UCSD-AML1 (cell line): ENCODE measurements at regions not wholly inside any gene's neighbourhood (a gene's known extent, or its start where the extent isn't known, plus 50 kb on each side); places are given as distances from the start of the nearest gene placed in this dataset.

Experiments
- DNase-seq: peaks from one replicate; lab custom pipeline; 2025; ENCODE audit not compliant: unreplicated experiment; lab: John Stamatoyannopoulos, UW

GRCh38 chr22:27476318-27476717 is 325.2 kb downstream of the MN1 start:
- DNase-seq: no peak

- DNase-seq: no peak
Observed at GRCh38 chr22:27476729-27477128, 324.8 kb downstream of the MN1 start.

- no peak for DNase-seq
Observed at GRCh38 chr22:27477171-27477570, 324.4 kb downstream of the MN1 start.

GRCh38 chr22:27480487-27480886 is 321.1 kb downstream of the MN1 start:
- DNase-seq: no peak

GRCh38 chr22:27482402-27482801 is 319.2 kb downstream of the MN1 start:
- no peak for DNase-seq

GRCh38 chr22:27483095-27483785 is 318.3 kb downstream of the MN1 start:
- DNase-seq: no peak

GRCh38 chr22:27485842-27486241 is 315.7 kb downstream of the MN1 start:
- no peak for DNase-seq

- DNase-seq: no peak
Observed at GRCh38 chr22:27487600-27488452, 313.7 kb downstream of the MN1 start.

GRCh38 chr22:27488456-27489177 is 312.9 kb downstream of the MN1 start:
- DNase-seq: no peak

GRCh38 chr22:27489178-27489675 is 312.3 kb downstream of the MN1 start:
- DNase-seq: no peak

GRCh38 chr22:27490080-27490479 is 311.5 kb downstream of the MN1 start:
- DNase-seq: no peak

GRCh38 chr22:27491888-27492287 is 309.7 kb downstream of the MN1 start:
- no peak for DNase-seq

- no peak for DNase-seq
Observed at GRCh38 chr22:27492566-27493201, 308.9 kb downstream of the MN1 start.

GRCh38 chr22:27493796-27494195 is 307.8 kb downstream of the MN1 start:
- DNase-seq: no peak

GRCh38 chr22:27494785-27495184 is 306.8 kb downstream of the MN1 start:
- no peak for DNase-seq

- DNase-seq: no peak
Observed at GRCh38 chr22:27495325-27495724, 306.2 kb downstream of the MN1 start.

GRCh38 chr22:27499121-27499520 is 302.4 kb downstream of the MN1 start:
- no peak for DNase-seq

GRCh38 chr22:27501191-27501936 is 300.2 kb downstream of the MN1 start:
- DNase-seq: no peak

- no peak for DNase-seq
Observed at GRCh38 chr22:27502327-27502726, 299.2 kb downstream of the MN1 start.
